Endothelial cell of umbilical vein (primary cell): ENCODE measurements at regions not wholly inside any gene's neighbourhood (a gene's known extent, or its start where the extent isn't known, plus 50 kb on each side); places are given as distances from the start of the nearest gene placed in this dataset.

ENCODE experiments used
- BruUV-seq: library from RNA; stranded (reverse); fragments of 400-500 nt; replicated peaks from 2 replicates; lab custom pipeline; 2021; lab: Mats Ljungman, UMichigan
- CTCF ChIA-PET: fragments of 300-600, 350-600 bp; sonication (Branson Sonifier 250); formaldehyde crosslinking; loops from one replicate; lab custom pipeline; 2021; ENCODE audit warnings: antibody characterized with exemption, inconsistent platforms; lab: Charles Lee
- POLR2A ChIA-PET: fragments of 300-600, 350-600 bp; sonication (Branson Sonifier 250); formaldehyde crosslinking; loops from one replicate; lab custom pipeline; 2021; ENCODE audit warnings: antibody characterized with exemption, inconsistent platforms; lab: Charles Lee
- DNase-seq: peaks from one replicate; pipeline ENCODE4 v3.0.0-alpha.2; 2011; ENCODE audit warnings: low read depth, low spot score
- FAIRE-seq: peaks from 2 replicates; lab custom pipeline; 2011; peaks lifted over from hg19 to GRCh38; lab: Jason Lieb, UNC
- H2AFZ ChIP-seq: 2 replicates; pipeline ENCODE4 v1.6.0; 2012; ENCODE audit warnings: low read depth, low read length, control low read depth, inconsistent platforms
- H3K27ac ChIP-seq: 2 replicates; pipeline ENCODE4 v1.5.1; 2011; ENCODE audit warnings: low read depth, mild to moderate bottlenecking, control low read depth, low read length, moderate library complexity; ENCODE audit not compliant: insufficient read depth
- H3K27me3 ChIP-seq, 2 experiments: 2 replicates each; pipeline versions ENCODE4 v1.6.0 to v1.6.1; 2011; ENCODE audit warnings: low read length in 2 of 2, mixed read lengths in 1 of 2; ENCODE audit not compliant: control insufficient read depth in 2 of 2, insufficient read depth in 2 of 2
- H3K36me3 ChIP-seq, 2 experiments: 2 replicates in 1 of 2; 3 replicates in 1 of 2; pipeline ENCODE4 v1.5.1; 2011; ENCODE audit warnings: low read length in 2 of 2, mild to moderate bottlenecking in 1 of 2, moderate library complexity in 1 of 2; ENCODE audit not compliant: control insufficient read depth in 2 of 2, insufficient read depth in 2 of 2; ENCODE audit errors: extremely low read depth in 1 of 2
- H3K4me1 ChIP-seq: 3 replicates; pipeline ENCODE4 v1.5.1; 2011; ENCODE audit warnings: mild to moderate bottlenecking, low read length; ENCODE audit not compliant: control insufficient read depth, insufficient read depth; ENCODE audit errors: extremely low read depth
- H3K4me2 ChIP-seq: 2 replicates; pipeline ENCODE4 v1.6.1; 2011; ENCODE audit warnings: low read length, control low read depth, mixed read lengths; ENCODE audit not compliant: insufficient read depth
- H3K4me3 ChIP-seq, 3 experiments: fragments of 200-600 bp in 1 of 3; sonication (generic), shearing (Covaris generic) in 1 of 3; replicated peaks in 1 of 3; 2 replicates each; pipeline ENCODE4 v1.5.1; 2011 to 2016; ENCODE audit warnings: control low read depth in 3 of 3, low read length in 3 of 3, mild to moderate bottlenecking in 2 of 3, inconsistent platforms in 1 of 3, low read depth in 1 of 3, moderate library complexity in 1 of 3; ENCODE audit not compliant: insufficient read depth in 1 of 3
- H3K79me2 ChIP-seq: 2 replicates; pipeline ENCODE4 v1.6.0; 2012; ENCODE audit warnings: low read length, inconsistent platforms; ENCODE audit not compliant: control insufficient read depth, insufficient read depth
- H3K9ac ChIP-seq: replicated peaks from 2 replicates; pipeline ENCODE3; 2011; ENCODE audit warnings: low read length, control low read depth; ENCODE audit not compliant: insufficient read depth; ENCODE audit errors: extremely low read depth
- H3K9me1 ChIP-seq: replicated peaks from 3 replicates; pipeline ENCODE4 v1.6.0; 2011; ENCODE audit warnings: mild to moderate bottlenecking, low read length; ENCODE audit not compliant: control insufficient read depth, insufficient read depth; ENCODE audit errors: extremely low read depth
- H3K9me3 ChIP-seq: replicated peaks from 2 replicates; pipeline ENCODE4 v1.5.1; 2012; ENCODE audit warnings: low read length, inconsistent platforms; ENCODE audit not compliant: control insufficient read depth, insufficient read depth
- H4K20me1 ChIP-seq: replicated peaks from 2 replicates; pipeline ENCODE3; 2011; ENCODE audit warnings: mild to moderate bottlenecking, low read length; ENCODE audit not compliant: control insufficient read depth, insufficient read depth; ENCODE audit errors: extremely low read depth
- CTCF ChIP-seq, 2 donors: IDR thresholded peaks; 1 replicate in 1 of 2; 2 replicates in 1 of 2; pipeline ENCODE4 v1.5.1; 2011; ENCODE audit warnings: low read length in 2 of 2, mild to moderate bottlenecking in 2 of 2, moderate library complexity in 2 of 2, control low read depth in 1 of 2, inconsistent platforms in 1 of 2, low read depth in 1 of 2; ENCODE audit not compliant: insufficient read depth in 1 of 2; ENCODE audit errors: extremely low read depth in 1 of 2
- FOS ChIP-seq: IDR thresholded peaks from 2 replicates; pipeline ENCODE4 v1.6.1; 2011; ENCODE audit warnings: mild to moderate bottlenecking, low read length, moderate library complexity, borderline replicate concordance; ENCODE audit not compliant: insufficient read depth
- JUN ChIP-seq: IDR thresholded peaks from 2 replicates; pipeline ENCODE4 v1.6.1; 2011; ENCODE audit warnings: borderline replicate concordance, low read depth; ENCODE audit not compliant: insufficient read length, insufficient read depth
- MAX ChIP-seq: IDR thresholded peaks from 2 replicates; pipeline ENCODE4 v1.6.1; 2011; ENCODE audit not compliant: insufficient read depth, insufficient read length
- MYC ChIP-seq: IDR thresholded peaks from one replicate; pipeline ENCODE4 v1.6.1; 2011; ENCODE audit warnings: mild to moderate bottlenecking, low read depth, low read length
- POLR2A ChIP-seq: IDR thresholded peaks from 2 replicates; pipeline ENCODE4 v1.6.1; 2012; ENCODE audit warnings: low read depth, mild to moderate bottlenecking, control low read depth, low read length
- POLR2AphosphoS5 ChIP-seq: IDR thresholded peaks from 2 replicates; pipeline ENCODE4 v1.6.1; 2012; ENCODE audit warnings: low read depth, mild to moderate bottlenecking, control low read depth, low read length, moderate library complexity; ENCODE audit not compliant: insufficient read depth
- dilution Hi-C: fragments of 300-500 bp; cut with MboI; formaldehyde crosslinking; loops from one replicate; pipeline ENCODE4 v1.15.0; 2019; ENCODE audit warnings: low sequenced_read_pairs; ENCODE audit not compliant: extremely low pct_ligation_motif_present
- intact Hi-C: fragments of 100-400 bp; cut with micrococcal nuclease; formaldehyde crosslinking; loops from one replicate; pipeline ENCODE4 v1.10.0; 2022

GRCh38 chr5:38184627-38185026, 73.7 kb upstream of the EGFLAM start:
- H3K4me2 ChIP-seq = no peak overlapping the region
- no peaks in the 10 kb centered on the region for H3K79me2 ChIP-seq
- no peak overlapping the region for H3K27ac ChIP-seq
- CTCF ChIA-PET = no interaction called here
- H3K36me3 ChIP-seq = no peaks in the 10 kb centered on the region
- dilution Hi-C loops (no loop called here), intact Hi-C loops (no loop called here)
- peaks cover 5 to 19% of the 10 kb centered on the region in 2 experiments for H3K27me3 ChIP-seq
- no TSS peak for BruUV-seq
- TF ChIP-seq FOS (no peak), CTCF (IDR thresholded peaks at IDR 0.05; ENCODE audit: extremely low read depth in 1 of 2, insufficient read depth in 1 of 2, low read depth in 1 of 2, low read length in 2 of 2) (no peak), MYC (no peak), POLR2AphosphoS5 (no peak), MAX (no peak), POLR2A (no peak), JUN (no peak)
- no peak overlapping the region for H3K9ac ChIP-seq
- no peaks in the 10 kb centered on the region for H3K9me1 ChIP-seq
- no peak overlapping the region for H3K4me3 ChIP-seq
- DNase-seq (no peak), FAIRE-seq (no peak)
- POLR2A ChIA-PET = no interaction called here
- no peak overlapping the region for H2AFZ ChIP-seq
- H3K4me1 ChIP-seq = no peaks in the 10 kb centered on the region
- H4K20me1 ChIP-seq = no peaks in the 10 kb centered on the region
- no peaks in the 10 kb centered on the region for H3K9me3 ChIP-seq

GRCh38 chr5:38182991-38183390, 75.4 kb upstream of the EGFLAM start:
- POLR2A ChIA-PET = no interaction called here
- Histone ChIP-seq H2AFZ (no peak overlapping the region), H3K4me1 (no peaks in the 10 kb centered on the region), H3K9me3 (no peaks in the 10 kb centered on the region), H3K9ac (no peak overlapping the region), H3K27ac (no peak overlapping the region), H3K4me2 (no peak overlapping the region), H3K9me1 (no peaks in the 10 kb centered on the region), H3K27me3 (peaks cover 3 to 9% of the 10 kb centered on the region in 2 experiments), H4K20me1 (no peaks in the 10 kb centered on the region), H3K36me3 (no peaks in the 10 kb centered on the region), H3K79me2 (no peaks in the 10 kb centered on the region), H3K4me3 (no peak overlapping the region)
- BruUV-seq = no TSS peak
- FAIRE-seq (no peak), DNase-seq (no peak)
- dilution Hi-C loops (no loop called here), intact Hi-C loops (no loop called here)
- TF ChIP-seq MAX = no peak
- TF ChIP-seq CTCF (IDR thresholded peaks at IDR 0.05; ENCODE audit: extremely low read depth in 1 of 2, insufficient read depth in 1 of 2, low read depth in 1 of 2, low read length in 2 of 2) = no peak
- no peak for TF ChIP-seq MYC
- CTCF ChIA-PET = no interaction called here
